GM23338 (cell line): ENCODE measurements at regions not wholly inside any gene's neighbourhood (a gene's known extent, or its start where the extent isn't known, plus 50 kb on each side); places are given as distances from the start of the nearest gene placed in this dataset.

Experiments used
- ATAC-seq: fragments of 200-7000 bp; cut with Tn5 transposase; 3 replicates; pipeline ENCODE4 v1.9.1; 2020
- DNase-seq: peaks from one replicate; pipeline ENCODE4 v3.0.0-alpha.2; 2015; ENCODE audit warnings: low spot score
- H2AFZ ChIP-seq: fragments of 200-600 bp; sonication (generic); 2 replicates; pipeline ENCODE4 v1.8.0; 2016; ENCODE audit warnings: antibody characterized with exemption, mild to moderate bottlenecking, moderate library complexity
- H3F3A ChIP-seq: fragments of 200-600 bp; sonication (generic); replicated peaks from 2 replicates; pipeline ENCODE4 v1.8.0; 2017; ENCODE audit warnings: antibody characterized with exemption, mixed run types, low read depth
- H3K27ac ChIP-seq: fragments of 200-600 bp; sonication (generic); 2 replicates; pipeline ENCODE4 v1.6.1; 2016; ENCODE audit warnings: low read depth
- H3K27me3 ChIP-seq: fragments of 200-600 bp; sonication (generic); 2 replicates; pipeline ENCODE4 v1.8.0; 2016; ENCODE audit warnings: mild to moderate bottlenecking, mixed run types, moderate library complexity; ENCODE audit not compliant: insufficient read depth
- H3K36me3 ChIP-seq: fragments of 200-600 bp; sonication (generic); 2 replicates; pipeline ENCODE4 v1.8.0; 2016; ENCODE audit warnings: mild to moderate bottlenecking; ENCODE audit not compliant: insufficient read depth
- H3K4me1 ChIP-seq: fragments of 200-600 bp; sonication (generic); 2 replicates; pipeline ENCODE4 v1.8.0; 2016; ENCODE audit warnings: mild to moderate bottlenecking, moderate library complexity; ENCODE audit not compliant: insufficient read depth
- H3K4me2 ChIP-seq: fragments of 200-600 bp; sonication (generic); 2 replicates; pipeline ENCODE4 v1.7.1; 2017; ENCODE audit warnings: mixed run types
- H3K4me3 ChIP-seq: fragments of 200-600 bp; sonication (generic); 2 replicates; pipeline ENCODE4 v1.6.1; 2016; ENCODE audit warnings: mixed run types
- H3K79me2 ChIP-seq: fragments of 200-600 bp; sonication (generic); replicated peaks from 2 replicates; pipeline ENCODE4 v1.8.0; 2017; ENCODE audit warnings: mild to moderate bottlenecking; ENCODE audit not compliant: insufficient read depth
- H3K9me2 ChIP-seq: fragments of 200-600 bp; sonication (generic); 2 replicates; pipeline ENCODE4 v1.8.0; 2017; ENCODE audit not compliant: insufficient read depth
- H4K20me1 ChIP-seq: fragments of 200-600 bp; sonication (generic); replicated peaks from 2 replicates; pipeline ENCODE4 v1.8.0; 2017; ENCODE audit warnings: mild to moderate bottlenecking; ENCODE audit not compliant: insufficient read depth
- H3K27ac Mint-ChIP-seq: 2 replicates; pipeline ENCODE4 v1.8.0; 2020; ENCODE audit warnings: inconsistent platforms, mild to moderate bottlenecking, moderate library complexity, mixed read lengths
- H3K27me3 Mint-ChIP-seq: 3 replicates; pipeline ENCODE4 v1.8.0; 2022; ENCODE audit warnings: low read depth, mild to moderate bottlenecking, moderate library complexity, mixed read lengths, inconsistent platforms; ENCODE audit not compliant: insufficient read depth, poor library complexity
- H3K36me3 Mint-ChIP-seq: 3 replicates; pipeline ENCODE4 v1.8.0; 2021; ENCODE audit warnings: low read depth, mild to moderate bottlenecking, inconsistent platforms, moderate library complexity, mixed read lengths
- H3K4me1 Mint-ChIP-seq: 3 replicates; pipeline ENCODE4 v1.8.0; 2020; ENCODE audit warnings: mild to moderate bottlenecking, inconsistent platforms, mixed read lengths
- H3K4me3 Mint-ChIP-seq: 3 replicates; pipeline ENCODE4 v1.8.0; 2021; ENCODE audit warnings: moderate library complexity, mild to moderate bottlenecking, inconsistent platforms, mixed read lengths
- H3K9me3 Mint-ChIP-seq: 3 replicates; pipeline ENCODE4 v1.8.0; 2020; ENCODE audit warnings: moderate library complexity, mild to moderate bottlenecking, inconsistent platforms, mixed read lengths
- CREB1 ChIP-seq: fragments of 250-450 bp; sonication (Bioruptor Pico); IDR thresholded peaks from 2 replicates; pipeline ENCODE4 v1.5.0; 2020; ENCODE audit warnings: low read depth, mild to moderate bottlenecking, moderate library complexity
- CTCF ChIP-seq, 2 experiments: fragments of 200-600 bp in 1 of 2; sonication (generic) in 1 of 2; conservative IDR thresholded peaks; 2 replicates each; pipeline versions ENCODE4 v1.5.1 to v1.6.1; 2016 to 2017; ENCODE audit warnings: antibody characterized with exemption in 2 of 2, low read depth in 2 of 2, mild to moderate bottlenecking in 2 of 2, moderate library complexity in 1 of 2
- EZH2 ChIP-seq: fragments of 200-600 bp; sonication (generic); IDR thresholded peaks from one replicate; pipeline ENCODE4 v1.8.0; 2017; ENCODE audit warnings: antibody characterized with exemption, mild to moderate bottlenecking, low read depth; ENCODE audit not compliant: unreplicated experiment
- EZH2phosphoT487 ChIP-seq: fragments of 200-600 bp; sonication (generic); IDR thresholded peaks from one replicate; pipeline ENCODE4 v1.8.1; 2018; ENCODE audit warnings: antibody characterized with exemption; ENCODE audit not compliant: unreplicated experiment
- JUNB ChIP-seq: IDR thresholded peaks from one replicate; pipeline ENCODE4 v1.6.1; 2016; ENCODE audit warnings: antibody characterized with exemption; ENCODE audit not compliant: unreplicated experiment
- NANOG ChIP-seq: IDR thresholded peaks from 2 replicates; pipeline ENCODE4 v1.6.1; 2016; ENCODE audit warnings: antibody characterized with exemption, borderline replicate concordance
- POLR2AphosphoS5 ChIP-seq: IDR thresholded peaks from 2 replicates; pipeline ENCODE4 v1.6.1; 2016; ENCODE audit warnings: antibody characterized with exemption, low read depth
- REST ChIP-seq: IDR thresholded peaks from one replicate; pipeline ENCODE4 v1.6.1; 2018; ENCODE audit warnings: antibody characterized with exemption; ENCODE audit not compliant: unreplicated experiment
- STAT1 ChIP-seq: IDR thresholded peaks from one replicate; pipeline ENCODE4 v1.6.1; 2016; ENCODE audit warnings: antibody characterized with exemption; ENCODE audit not compliant: unreplicated experiment
- ZNF114 ChIP-seq: fragments of 250-450 bp; sonication (Bioruptor Pico); IDR thresholded peaks from 2 replicates; pipeline ENCODE4 v1.5.0; 2020; ENCODE audit warnings: mild to moderate bottlenecking, moderate library complexity
- ZNF331 ChIP-seq: fragments of 250-450 bp; sonication (Bioruptor Pico); IDR thresholded peaks from 2 replicates; pipeline ENCODE4 v1.5.0; 2020; ENCODE audit warnings: low read depth, mild to moderate bottlenecking, moderate library complexity
- ZNF462 ChIP-seq: fragments of 250-450 bp; sonication (Bioruptor Pico); IDR thresholded peaks from 2 replicates; pipeline ENCODE4 v1.5.0; 2020; ENCODE audit warnings: mild to moderate bottlenecking, moderate library complexity

- no peak overlapping the region for H2AFZ ChIP-seq
- no peak overlapping the region for H3K4me2 ChIP-seq
- no peaks in the 10 kb centered on the region for H4K20me1 ChIP-seq
- no peaks in the 10 kb centered on the region for H3K9me2 ChIP-seq
- no peak overlapping the region for H3K27ac ChIP-seq
- H3K79me2 ChIP-seq = no peaks in the 10 kb centered on the region
- no peaks in the 10 kb centered on the region for H3K4me1 ChIP-seq
- Mint-ChIP-seq H3K4me3 (no peak overlapping the region), H3K36me3 (no peaks in the 10 kb centered on the region), H3K9me3 (no peaks in the 10 kb centered on the region), H3K27me3 (no peaks in the 10 kb centered on the region), H3K27ac (no peak overlapping the region), H3K4me1 (no peaks in the 10 kb centered on the region)
- H3F3A ChIP-seq = no peaks in the 10 kb centered on the region
- TF ChIP-seq NANOG (no peak), ZNF114 (CRISPR knock-in tag) (no peak), JUNB (no peak), EZH2phosphoT487 (no peak), CREB1 (CRISPR knock-in tag) (no peak), ZNF331 (CRISPR knock-in tag) (no peak), REST (no peak), STAT1 (no peak), POLR2AphosphoS5 (no peak), EZH2 (no peak), ZNF462 (CRISPR knock-in tag) (no peak), CTCF (conservative IDR thresholded peaks at IDR 0.05; ENCODE audit: low read depth in 2 of 2) (no peak)
- no peaks in the 10 kb centered on the region for H3K27me3 ChIP-seq
- no peaks in the 10 kb centered on the region for H3K36me3 ChIP-seq
- no peak overlapping the region for H3K4me3 ChIP-seq
- DNase-seq (no peak), ATAC-seq (no peak)
These were observed 90.0 kb upstream of the USP15 start for GRCh38 chr12:62170241-62170640.
